ENCODE measurements at regions not wholly inside any gene's neighbourhood (a gene's known extent, or its start where the extent isn't known, plus 50 kb on each side); places are given as distances from the start of the nearest gene placed in this dataset.

GRCh38 chr4:20348411-20348810 lies 96.7 kb downstream of the SLIT2 start:
- ChIA-PET POLR2A (ENCODE audit: low non-redundant PET) (no interaction called here), CTCF (no interaction called here)
- TF ChIP-seq CTCF (conservative IDR thresholded peaks at IDR 0.05; ENCODE audit: low read depth): no peak
- no peak overlapping the region for H3K27ac ChIP-seq
- DNase-seq (ENCODE audit: low spot score): no peak

- ChIA-PET CTCF (no interaction called here), POLR2A (ENCODE audit: low non-redundant PET) (no interaction called here)
Measured at GRCh38 chr4:20351360-20352162, 99.9 kb downstream of the SLIT2 start.

GRCh38 chr4:20352163-20352431 lies 100.4 kb downstream of the SLIT2 start:
- POLR2A ChIA-PET (ENCODE audit: low non-redundant PET): no interaction called here
- TF ChIP-seq CTCF (conservative IDR thresholded peaks at IDR 0.05; ENCODE audit: low read depth): no peak
- CTCF ChIA-PET: no interaction called here
- H3K27ac ChIP-seq: no peak overlapping the region
- no peak for DNase-seq (ENCODE audit: low spot score)

More at GRCh38 chr4:20351360-20352162, 99.9 kb downstream of the SLIT2 start:
- DNase-seq (ENCODE audit: low spot score): no peak
- no peak overlapping the region for H3K27ac ChIP-seq
- TF ChIP-seq CTCF (conservative IDR thresholded peaks at IDR 0.05; ENCODE audit: low read depth): no peak

- TF ChIP-seq CTCF (conservative IDR thresholded peaks at IDR 0.05; ENCODE audit: low read depth): no peak
- POLR2A ChIA-PET (ENCODE audit: low non-redundant PET): no interaction called here
Measured at GRCh38 chr4:20353646-20354045, 101.9 kb downstream of the SLIT2 start.

GRCh38 chr4:20354120-20354519 lies 102.4 kb downstream of the SLIT2 start:
- ChIA-PET POLR2A (ENCODE audit: low non-redundant PET) (no interaction called here), CTCF (no interaction called here)
- no peak for DNase-seq (ENCODE audit: low spot score)
- H3K27ac ChIP-seq: no peak overlapping the region
- TF ChIP-seq CTCF (conservative IDR thresholded peaks at IDR 0.05; ENCODE audit: low read depth): no peak

More at GRCh38 chr4:20353646-20354045, 101.9 kb downstream of the SLIT2 start:
- DNase-seq (ENCODE audit: low spot score): no peak
- no peak overlapping the region for H3K27ac ChIP-seq
- CTCF ChIA-PET: no interaction called here

GRCh38 chr4:20356565-20356964 lies 104.9 kb downstream of the SLIT2 start:
- ChIA-PET CTCF (interaction anchor here (0.6 kb wide), 1 partner anchor 51 kb away, joined by 4 read pairs; no protein-coding TSS in a partner anchor), POLR2A (ENCODE audit: low non-redundant PET) (no interaction called here)
- H3K27ac ChIP-seq: no peak overlapping the region
- TF ChIP-seq CTCF (conservative IDR thresholded peaks at IDR 0.05; ENCODE audit: low read depth): no peak
- no peak for DNase-seq (ENCODE audit: low spot score)

Data from RWPE1 (cell line).